ENCODE measurements at regions not wholly inside any gene's neighbourhood (a gene's known extent, or its start where the extent isn't known, plus 50 kb on each side); places are given as distances from the start of the nearest gene placed in this dataset.

DNA sequence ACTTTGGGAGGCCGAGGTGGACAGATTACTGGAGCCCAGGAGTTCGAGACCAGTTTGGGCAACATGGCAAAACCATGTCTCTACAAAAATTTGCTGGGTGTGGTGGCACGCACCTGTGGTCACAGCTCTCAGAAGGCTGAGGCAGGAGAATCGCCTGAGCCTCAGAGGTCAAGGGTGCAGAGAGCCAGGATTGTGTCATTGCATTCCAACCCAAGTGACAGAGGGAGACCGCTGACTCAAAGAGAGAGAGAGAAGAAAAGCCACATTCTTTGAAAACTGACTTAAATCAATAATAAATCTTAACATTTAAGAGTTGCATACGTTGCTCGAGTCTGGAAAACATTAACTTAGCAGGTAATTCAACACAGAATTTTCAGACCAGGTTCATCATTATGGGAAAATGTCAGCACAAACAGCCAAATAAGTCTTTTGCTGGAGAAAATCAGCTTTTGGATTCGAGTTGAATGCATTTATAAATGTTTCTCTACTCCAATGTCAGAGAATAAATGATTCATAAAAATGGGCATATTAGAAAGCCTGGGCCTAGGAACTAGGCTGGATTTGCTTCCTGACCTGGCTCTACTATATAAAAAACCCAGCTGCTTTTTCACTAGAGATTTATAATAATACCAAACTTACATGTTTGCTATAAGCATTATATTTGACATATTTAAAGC lies 68.3 kb upstream of the RBPJ start:
- TF ChIP-seq SP1 (IDR thresholded peaks at IDR 0.05) (no peak), HNF4G (IDR thresholded peaks at IDR 0.05) (no peak), YY1 (IDR thresholded peaks at IDR 0.05) (no peak), RAD21 (IDR thresholded peaks at IDR 0.05) (no peak), GABPA (IDR thresholded peaks at IDR 0.05 in 1 of 2, conservative IDR thresholded peaks at IDR 0.05 in 1 of 2) (no peak)
- TF ChIP-seq, protein P1, sequence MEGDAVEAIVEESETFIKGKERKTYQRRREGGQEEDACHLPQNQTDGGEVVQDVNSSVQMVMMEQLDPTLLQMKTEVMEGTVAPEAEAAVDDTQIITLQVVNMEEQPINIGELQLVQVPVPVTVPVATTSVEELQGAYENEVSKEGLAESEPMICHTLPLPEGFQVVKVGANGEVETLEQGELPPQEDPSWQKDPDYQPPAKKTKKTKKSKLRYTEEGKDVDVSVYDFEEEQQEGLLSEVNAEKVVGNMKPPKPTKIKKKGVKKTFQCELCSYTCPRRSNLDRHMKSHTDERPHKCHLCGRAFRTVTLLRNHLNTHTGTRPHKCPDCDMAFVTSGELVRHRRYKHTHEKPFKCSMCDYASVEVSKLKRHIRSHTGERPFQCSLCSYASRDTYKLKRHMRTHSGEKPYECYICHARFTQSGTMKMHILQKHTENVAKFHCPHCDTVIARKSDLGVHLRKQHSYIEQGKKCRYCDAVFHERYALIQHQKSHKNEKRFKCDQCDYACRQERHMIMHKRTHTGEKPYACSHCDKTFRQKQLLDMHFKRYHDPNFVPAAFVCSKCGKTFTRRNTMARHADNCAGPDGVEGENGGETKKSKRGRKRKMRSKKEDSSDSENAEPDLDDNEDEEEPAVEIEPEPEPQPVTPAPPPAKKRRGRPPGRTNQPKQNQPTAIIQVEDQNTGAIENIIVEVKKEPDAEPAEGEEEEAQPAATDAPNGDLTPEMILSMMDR (IDR thresholded peaks at IDR 0.05; ENCODE audit: low read depth, low read length, missing input control) = no peak
- TF ChIP-seq, protein P2, sequence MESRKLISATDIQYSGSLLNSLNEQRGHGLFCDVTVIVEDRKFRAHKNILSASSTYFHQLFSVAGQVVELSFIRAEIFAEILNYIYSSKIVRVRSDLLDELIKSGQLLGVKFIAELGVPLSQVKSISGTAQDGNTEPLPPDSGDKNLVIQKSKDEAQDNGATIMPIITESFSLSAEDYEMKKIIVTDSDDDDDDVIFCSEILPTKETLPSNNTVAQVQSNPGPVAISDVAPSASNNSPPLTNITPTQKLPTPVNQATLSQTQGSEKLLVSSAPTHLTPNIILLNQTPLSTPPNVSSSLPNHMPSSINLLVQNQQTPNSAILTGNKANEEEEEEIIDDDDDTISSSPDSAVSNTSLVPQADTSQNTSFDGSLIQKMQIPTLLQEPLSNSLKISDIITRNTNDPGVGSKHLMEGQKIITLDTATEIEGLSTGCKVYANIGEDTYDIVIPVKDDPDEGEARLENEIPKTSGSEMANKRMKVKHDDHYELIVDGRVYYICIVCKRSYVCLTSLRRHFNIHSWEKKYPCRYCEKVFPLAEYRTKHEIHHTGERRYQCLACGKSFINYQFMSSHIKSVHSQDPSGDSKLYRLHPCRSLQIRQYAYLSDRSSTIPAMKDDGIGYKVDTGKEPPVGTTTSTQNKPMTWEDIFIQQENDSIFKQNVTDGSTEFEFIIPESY (IDR thresholded peaks at IDR 0.05) = no peak
- TF ChIP-seq, protein P3, sequence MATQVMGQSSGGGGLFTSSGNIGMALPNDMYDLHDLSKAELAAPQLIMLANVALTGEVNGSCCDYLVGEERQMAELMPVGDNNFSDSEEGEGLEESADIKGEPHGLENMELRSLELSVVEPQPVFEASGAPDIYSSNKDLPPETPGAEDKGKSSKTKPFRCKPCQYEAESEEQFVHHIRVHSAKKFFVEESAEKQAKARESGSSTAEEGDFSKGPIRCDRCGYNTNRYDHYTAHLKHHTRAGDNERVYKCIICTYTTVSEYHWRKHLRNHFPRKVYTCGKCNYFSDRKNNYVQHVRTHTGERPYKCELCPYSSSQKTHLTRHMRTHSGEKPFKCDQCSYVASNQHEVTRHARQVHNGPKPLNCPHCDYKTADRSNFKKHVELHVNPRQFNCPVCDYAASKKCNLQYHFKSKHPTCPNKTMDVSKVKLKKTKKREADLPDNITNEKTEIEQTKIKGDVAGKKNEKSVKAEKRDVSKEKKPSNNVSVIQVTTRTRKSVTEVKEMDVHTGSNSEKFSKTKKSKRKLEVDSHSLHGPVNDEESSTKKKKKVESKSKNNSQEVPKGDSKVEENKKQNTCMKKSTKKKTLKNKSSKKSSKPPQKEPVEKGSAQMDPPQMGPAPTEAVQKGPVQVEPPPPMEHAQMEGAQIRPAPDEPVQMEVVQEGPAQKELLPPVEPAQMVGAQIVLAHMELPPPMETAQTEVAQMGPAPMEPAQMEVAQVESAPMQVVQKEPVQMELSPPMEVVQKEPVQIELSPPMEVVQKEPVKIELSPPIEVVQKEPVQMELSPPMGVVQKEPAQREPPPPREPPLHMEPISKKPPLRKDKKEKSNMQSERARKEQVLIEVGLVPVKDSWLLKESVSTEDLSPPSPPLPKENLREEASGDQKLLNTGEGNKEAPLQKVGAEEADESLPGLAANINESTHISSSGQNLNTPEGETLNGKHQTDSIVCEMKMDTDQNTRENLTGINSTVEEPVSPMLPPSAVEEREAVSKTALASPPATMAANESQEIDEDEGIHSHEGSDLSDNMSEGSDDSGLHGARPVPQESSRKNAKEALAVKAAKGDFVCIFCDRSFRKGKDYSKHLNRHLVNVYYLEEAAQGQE (IDR thresholded peaks at IDR 0.05) = no peak
- TF ChIP-seq, protein P4, sequence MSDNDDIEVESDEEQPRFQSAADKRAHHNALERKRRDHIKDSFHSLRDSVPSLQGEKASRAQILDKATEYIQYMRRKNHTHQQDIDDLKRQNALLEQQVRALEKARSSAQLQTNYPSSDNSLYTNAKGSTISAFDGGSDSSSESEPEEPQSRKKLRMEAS (IDR thresholded peaks at IDR 0.05) = no peak
- TF ChIP-seq, protein P5, sequence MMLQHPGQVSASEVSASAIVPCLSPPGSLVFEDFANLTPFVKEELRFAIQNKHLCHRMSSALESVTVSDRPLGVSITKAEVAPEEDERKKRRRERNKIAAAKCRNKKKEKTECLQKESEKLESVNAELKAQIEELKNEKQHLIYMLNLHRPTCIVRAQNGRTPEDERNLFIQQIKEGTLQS (IDR thresholded peaks at IDR 0.05) = no peak

All from liver (tissue), 3 donors.